H1 (cell line): ENCODE measurements at regions not wholly inside any gene's neighbourhood (a gene's known extent, or its start where the extent isn't known, plus 50 kb on each side); places are given as distances from the start of the nearest gene placed in this dataset.

Experiments
- CHD7 ChIP-seq: fragments of 300-600 bp; sonication (generic); IDR thresholded peaks from 2 replicates; pipeline ENCODE4 v1.7.1; 2012; ENCODE audit warnings: low read length, moderate library complexity, mild to moderate bottlenecking, inconsistent platforms; ENCODE audit not compliant: insufficient replicate concordance

- no peak for TF ChIP-seq CHD7
- TF ChIP-seq, all 59 proteins: peak for 0
Measured at GRCh38 chr12:45553204-45553603, 176.3 kb upstream of the ARID2 start (continued).
